OCI-LY3 (cell line): ENCODE measurements at regions not wholly inside any gene's neighbourhood (a gene's known extent, or its start where the extent isn't known, plus 50 kb on each side); places are given as distances from the start of the nearest gene placed in this dataset.

Experiments
- EZH2phosphoT487 ChIP-seq: fragments of 200-600 bp; shearing (Covaris generic); IDR thresholded peaks from 2 replicates; pipeline ENCODE4 v1.6.1; 2018; ENCODE audit warnings: antibody characterized with exemption, mixed run types, low read depth
- TF ChIP-seq, protein P1 (sequence below): fragments of 200-600, 300-600 bp; sonication (generic); IDR thresholded peaks from 2 replicates; pipeline ENCODE4 v1.5.1; 2014; ENCODE audit warnings: antibody characterized with exemption, low read length, low read depth

DNA sequence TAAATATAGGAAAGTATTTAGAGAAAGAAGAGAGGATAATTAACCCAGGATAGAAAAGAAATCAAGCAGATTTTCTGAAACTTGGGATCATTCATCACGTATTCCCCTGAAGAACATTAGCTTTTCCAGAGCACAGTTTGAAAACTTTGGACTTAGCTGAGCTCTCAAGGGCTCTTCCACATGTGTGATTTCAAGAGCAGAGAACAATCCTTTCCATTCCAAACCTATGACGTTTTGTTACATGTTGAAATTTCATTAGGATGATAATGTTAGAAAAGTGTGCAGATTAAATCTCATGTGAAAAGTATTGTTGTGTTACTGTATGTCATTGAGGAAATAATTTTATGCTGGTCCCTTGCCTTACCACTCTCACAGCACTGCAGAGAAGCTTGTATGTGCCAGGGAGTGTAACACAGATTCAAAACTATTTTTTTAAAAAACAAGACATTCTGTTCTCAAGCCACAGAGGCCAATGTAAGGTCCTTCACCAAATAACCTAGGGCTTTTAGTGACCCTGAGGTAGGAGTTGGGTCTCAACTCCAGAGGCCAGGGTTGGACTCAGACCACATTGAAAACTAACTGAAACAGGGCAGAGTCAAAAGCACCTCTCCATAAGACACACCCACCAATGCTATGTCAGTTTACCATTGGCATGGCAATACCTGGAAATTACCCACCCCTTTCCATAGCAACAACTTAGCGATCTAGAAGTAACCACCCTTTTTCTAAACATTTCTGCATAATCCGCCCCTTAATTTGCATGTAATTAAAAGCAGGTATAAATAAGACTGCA lies 141.3 kb downstream of the ANXA5 start:
- TF ChIP-seq, protein P1, sequence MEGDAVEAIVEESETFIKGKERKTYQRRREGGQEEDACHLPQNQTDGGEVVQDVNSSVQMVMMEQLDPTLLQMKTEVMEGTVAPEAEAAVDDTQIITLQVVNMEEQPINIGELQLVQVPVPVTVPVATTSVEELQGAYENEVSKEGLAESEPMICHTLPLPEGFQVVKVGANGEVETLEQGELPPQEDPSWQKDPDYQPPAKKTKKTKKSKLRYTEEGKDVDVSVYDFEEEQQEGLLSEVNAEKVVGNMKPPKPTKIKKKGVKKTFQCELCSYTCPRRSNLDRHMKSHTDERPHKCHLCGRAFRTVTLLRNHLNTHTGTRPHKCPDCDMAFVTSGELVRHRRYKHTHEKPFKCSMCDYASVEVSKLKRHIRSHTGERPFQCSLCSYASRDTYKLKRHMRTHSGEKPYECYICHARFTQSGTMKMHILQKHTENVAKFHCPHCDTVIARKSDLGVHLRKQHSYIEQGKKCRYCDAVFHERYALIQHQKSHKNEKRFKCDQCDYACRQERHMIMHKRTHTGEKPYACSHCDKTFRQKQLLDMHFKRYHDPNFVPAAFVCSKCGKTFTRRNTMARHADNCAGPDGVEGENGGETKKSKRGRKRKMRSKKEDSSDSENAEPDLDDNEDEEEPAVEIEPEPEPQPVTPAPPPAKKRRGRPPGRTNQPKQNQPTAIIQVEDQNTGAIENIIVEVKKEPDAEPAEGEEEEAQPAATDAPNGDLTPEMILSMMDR, result no peak
- TF ChIP-seq EZH2phosphoT487, result no peak
